ENCODE measurements at regions not wholly inside any gene's neighbourhood (a gene's known extent, or its start where the extent isn't known, plus 50 kb on each side); places are given as distances from the start of the nearest gene placed in this dataset.
"Not testable (repeated sequence)": the region's sequence is repeated elsewhere in the genome, so short reads cannot be mapped to it uniquely, and the experiment has no call there.

DNA sequence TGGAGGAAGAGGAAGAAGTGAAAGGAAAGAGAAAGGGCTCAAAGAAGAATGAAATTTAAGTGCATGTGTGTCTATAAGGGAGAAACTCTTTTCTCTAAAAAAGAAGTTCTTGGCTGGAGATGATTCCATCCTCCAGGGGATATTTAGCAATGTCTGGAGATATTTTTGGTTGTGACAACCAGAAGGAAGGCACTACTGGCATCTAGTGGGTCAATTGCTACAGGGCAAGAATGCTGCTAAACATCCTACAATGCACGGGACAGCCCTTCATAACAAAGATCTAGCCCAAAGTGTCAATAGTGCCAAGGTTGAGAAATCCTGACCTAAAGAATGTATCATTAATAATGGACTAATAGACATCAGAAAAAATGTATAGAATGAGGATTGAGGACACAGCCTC, 57.4 kb upstream of the ST3GAL6 start:
- DNase-seq = no peak

DNA sequence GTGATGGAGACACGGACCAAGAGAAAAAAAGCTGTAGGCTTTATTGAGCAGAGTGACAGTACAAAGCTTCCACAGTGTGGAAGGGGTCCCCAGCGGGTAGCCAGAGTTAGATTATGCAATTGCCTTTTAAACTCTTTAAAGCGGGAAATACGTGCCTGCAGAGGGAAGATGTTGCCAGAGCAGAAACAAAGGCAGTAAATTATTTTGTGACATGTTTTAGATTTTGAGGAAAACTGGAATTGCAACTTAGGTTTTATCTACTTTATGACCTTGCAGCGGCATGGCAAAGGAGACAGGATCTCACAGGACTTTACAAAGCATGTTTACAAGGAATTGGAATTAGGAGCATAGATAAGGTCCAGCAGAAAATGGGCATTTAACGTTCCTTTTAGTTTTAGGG, 54.5 kb upstream of the ST3GAL6 start:
- DNase-seq = not testable (repeated sequence)

DNA sequence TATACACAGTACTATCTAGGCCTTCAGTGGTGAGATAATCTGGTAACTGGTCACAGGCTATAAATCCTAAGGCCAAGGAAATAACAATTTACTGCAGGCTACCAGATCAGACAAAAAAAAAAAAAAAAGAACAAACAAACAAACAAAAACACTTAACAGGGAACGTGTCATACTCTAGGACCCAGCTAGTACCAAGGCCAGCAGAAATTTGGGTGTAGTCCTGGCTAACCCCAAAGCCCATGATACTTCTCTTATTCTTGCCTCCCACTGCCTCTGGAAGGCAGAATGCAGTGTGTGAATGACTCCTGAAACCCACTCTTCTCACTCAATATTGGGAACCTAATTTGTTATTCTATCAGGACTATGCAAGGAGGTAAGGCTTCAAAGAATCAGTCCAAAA, 53.7 kb upstream of the ST3GAL6 start:
- DNase-seq = no peak

DNA sequence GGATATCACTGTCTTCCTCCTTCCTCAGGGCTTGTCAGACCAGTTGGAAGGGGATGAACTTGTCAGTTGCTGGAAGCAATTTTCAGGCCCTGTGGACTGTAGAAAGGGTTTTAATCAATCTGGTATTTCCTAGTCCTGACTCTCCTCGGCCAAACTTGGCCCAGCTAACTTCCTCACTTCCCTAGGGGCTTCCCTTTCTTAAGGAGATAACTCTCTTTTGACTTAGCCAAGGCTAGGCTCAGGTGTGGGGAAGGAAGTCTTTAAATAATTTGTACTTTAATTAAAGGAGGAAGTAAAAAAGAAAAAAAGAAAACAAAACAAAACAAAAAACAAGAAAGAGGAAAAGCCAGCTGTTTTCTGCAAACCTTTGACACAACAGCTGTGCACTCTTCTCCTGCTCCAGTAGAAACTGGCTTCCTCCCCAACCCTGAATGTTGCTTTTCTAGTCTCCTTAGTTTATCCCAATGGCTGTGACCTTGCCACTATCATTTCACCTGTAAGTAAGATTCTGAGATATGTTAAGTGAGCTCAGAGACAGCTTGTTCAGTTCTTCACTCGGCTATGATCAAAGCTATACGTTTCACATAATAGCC, 53.0 kb upstream of the ST3GAL6 start:
- no peak for DNase-seq

DNA sequence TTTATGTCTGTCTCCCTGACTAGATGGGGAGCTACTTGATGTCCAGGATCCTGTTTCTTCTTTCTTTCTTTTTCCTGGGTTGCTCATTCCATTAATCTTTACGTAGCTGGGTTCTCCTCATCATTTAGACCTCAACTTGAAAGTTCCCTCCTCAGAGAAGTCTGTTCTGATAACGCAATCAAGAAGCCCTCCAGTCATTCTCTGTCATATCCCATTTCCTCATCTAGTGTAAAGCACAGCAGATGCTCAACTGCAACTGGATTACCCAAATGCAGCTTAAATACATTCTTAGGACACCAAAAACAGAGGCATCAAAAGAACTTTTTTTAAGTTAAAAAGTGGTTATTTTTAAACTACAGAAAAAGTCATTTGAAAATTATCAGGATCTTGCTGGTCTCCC, 51.7 kb upstream of the ST3GAL6 start:
- DNase-seq = no peak

DNA sequence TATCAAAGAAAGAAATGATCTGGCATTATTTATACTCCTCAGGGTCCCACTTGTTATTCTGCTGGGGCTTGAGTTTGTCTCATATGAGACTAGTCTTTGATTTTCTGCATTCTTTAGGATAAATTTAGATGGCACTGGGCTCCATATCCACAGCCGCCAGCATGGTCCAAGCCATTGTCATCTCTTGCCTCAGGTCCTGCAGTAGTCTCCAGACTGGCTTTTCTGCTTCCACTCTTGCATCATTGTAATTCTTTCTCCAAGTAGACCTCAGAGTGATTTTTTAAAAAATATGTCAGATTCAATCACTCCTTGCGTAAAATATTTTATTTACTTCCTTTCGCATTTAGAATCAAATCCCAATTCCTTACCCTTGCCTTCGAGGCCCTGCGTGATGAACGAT, 50.4 kb upstream of the ST3GAL6 start:
- DNase-seq = no peak

DNA sequence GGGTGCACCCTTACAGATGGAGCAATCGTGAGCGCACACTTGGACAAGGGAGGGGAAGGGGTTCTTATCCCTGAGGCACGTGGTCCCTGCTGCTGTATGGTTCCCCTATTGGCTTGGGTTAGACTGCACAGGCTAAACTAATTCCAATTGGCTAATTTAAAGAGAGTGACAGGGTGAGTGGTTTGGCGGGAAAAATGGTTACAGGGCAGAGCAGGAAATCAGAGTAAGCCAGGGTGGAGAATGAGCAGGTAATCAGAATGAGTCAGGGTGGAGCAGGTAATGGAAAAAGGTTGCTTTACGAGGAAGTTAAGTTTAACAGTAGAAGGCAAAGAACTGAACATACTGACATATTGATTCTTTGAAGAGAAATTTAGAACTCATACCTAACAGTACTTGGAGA, 49.8 kb upstream of the ST3GAL6 start:
- DNase-seq = not testable (repeated sequence)

All from activated effector memory CD4-positive, alpha-beta T cell treated with anti-CD3 and anti-CD28 coated beads, Interleukin-2, amount 50 U/mL, for 16 hours (primary cell).